ENCODE measurements at regions not wholly inside any gene's neighbourhood (a gene's known extent, or its start where the extent isn't known, plus 50 kb on each side); places are given as distances from the start of the nearest gene placed in this dataset.

GRCh38 chrX:34576864-34577263 is 80.2 kb downstream of the TMEM47 start:
- intact Hi-C loops (cut with micrococcal nuclease; ENCODE audit: unreplicated experiment): loop anchor here (5.0 to 10.0 kb wide), 2 partner anchors 210 to 1318 kb away; no protein-coding TSS in a partner anchor
- TF ChIP-seq EZH2 (IDR thresholded peaks at IDR 0.05; ENCODE audit: borderline replicate concordance, low read depth, low read length, poor library complexity, severe bottlenecking) (no peak), CTCF (conservative IDR thresholded peaks at IDR 0.05; ENCODE audit: low read depth, low read length) (no peak)
- Histone ChIP-seq H3K4me1 (ENCODE audit: insufficient read depth, low read length, poor library complexity, severe bottlenecking) (peaks cover 16% of the 10 kb centered on the region), H3K9me3 (ENCODE audit: low read depth, low read length, poor library complexity, severe bottlenecking) (no peaks in the 10 kb centered on the region), H3K27ac (ENCODE audit: low read depth, low read length, poor library complexity, severe bottlenecking) (no peak overlapping the region), H3K4me3 (ENCODE audit: low read depth, low read length, poor library complexity, severe bottlenecking) (no peak overlapping the region), H3K27me3 (replicated peaks; ENCODE audit: insufficient read depth, low read depth, low read length, poor library complexity) (no peaks in the 10 kb centered on the region), H3K36me3 (ENCODE audit: insufficient read depth, low read length, poor library complexity, severe bottlenecking) (no peaks in the 10 kb centered on the region)
- BruUV-seq (replicated peaks): no TSS peak
- ChIA-PET POLR2A (ENCODE audit: low non-redundant PET) (interaction anchor here (0.6 to 0.7 kb wide), 2 partner anchors 73 to 303 kb away, joined by 3 read pairs; no protein-coding TSS in a partner anchor), CTCF (interaction anchor here (0.5 kb wide), 1 partner anchor 211 kb away, joined by 3 read pairs; no protein-coding TSS in a partner anchor)
- no peak for DNase-seq (ENCODE audit: low spot score)

- no TSS peak for BruUV-seq (replicated peaks)
- intact Hi-C loops (cut with micrococcal nuclease; ENCODE audit: unreplicated experiment): no loop called here
- POLR2A ChIA-PET (ENCODE audit: low non-redundant PET): no interaction called here
Measured at GRCh38 chrX:34565981-34566380, 91.1 kb downstream of the TMEM47 start.

GRCh38 chrX:34563804-34564203 is 93.3 kb downstream of the TMEM47 start:
- DNase-seq (ENCODE audit: low spot score): no peak
- CTCF ChIA-PET: no interaction called here

More at GRCh38 chrX:34565981-34566380, 91.1 kb downstream of the TMEM47 start:
- Histone ChIP-seq H3K27me3 (replicated peaks; ENCODE audit: insufficient read depth, low read depth, low read length, poor library complexity) (no peaks in the 10 kb centered on the region), H3K4me1 (ENCODE audit: insufficient read depth, low read length, poor library complexity, severe bottlenecking) (peaks cover 10% of the 10 kb centered on the region), H3K27ac (ENCODE audit: low read depth, low read length, poor library complexity, severe bottlenecking) (no peak overlapping the region), H3K9me3 (ENCODE audit: low read depth, low read length, poor library complexity, severe bottlenecking) (peaks cover 3% of the 10 kb centered on the region), H3K4me3 (ENCODE audit: low read depth, low read length, poor library complexity, severe bottlenecking) (no peak overlapping the region), H3K36me3 (ENCODE audit: insufficient read depth, low read length, poor library complexity, severe bottlenecking) (no peaks in the 10 kb centered on the region)
- TF ChIP-seq EZH2 (IDR thresholded peaks at IDR 0.05; ENCODE audit: borderline replicate concordance, low read depth, low read length, poor library complexity, severe bottlenecking) (no peak), CTCF (conservative IDR thresholded peaks at IDR 0.05; ENCODE audit: low read depth, low read length) (no peak)
- no peak for DNase-seq (ENCODE audit: low spot score)
- CTCF ChIA-PET: no interaction called here

More at GRCh38 chrX:34563804-34564203, 93.3 kb downstream of the TMEM47 start:
- H3K9me3 ChIP-seq (ENCODE audit: low read depth, low read length, poor library complexity, severe bottlenecking): peaks cover 3% of the 10 kb centered on the region
- POLR2A ChIA-PET (ENCODE audit: low non-redundant PET): no interaction called here
- no peaks in the 10 kb centered on the region for H3K36me3 ChIP-seq (ENCODE audit: insufficient read depth, low read length, poor library complexity, severe bottlenecking)
- no peak overlapping the region for H3K4me3 ChIP-seq (ENCODE audit: low read depth, low read length, poor library complexity, severe bottlenecking)
- TF ChIP-seq EZH2 (IDR thresholded peaks at IDR 0.05; ENCODE audit: borderline replicate concordance, low read depth, low read length, poor library complexity, severe bottlenecking): no peak
- TF ChIP-seq CTCF (conservative IDR thresholded peaks at IDR 0.05; ENCODE audit: low read depth, low read length): no peak
- intact Hi-C loops (cut with micrococcal nuclease; ENCODE audit: unreplicated experiment): no loop called here
- peaks cover 11% of the 10 kb centered on the region for H3K4me1 ChIP-seq (ENCODE audit: insufficient read depth, low read length, poor library complexity, severe bottlenecking)
- H3K27me3 ChIP-seq (replicated peaks; ENCODE audit: insufficient read depth, low read depth, low read length, poor library complexity): no peaks in the 10 kb centered on the region
- no peak overlapping the region for H3K27ac ChIP-seq (ENCODE audit: low read depth, low read length, poor library complexity, severe bottlenecking)
- no TSS peak for BruUV-seq (replicated peaks)
